GM21390 (cell line): ENCODE measurements at regions not wholly inside any gene's neighbourhood (a gene's known extent, or its start where the extent isn't known, plus 50 kb on each side); places are given as distances from the start of the nearest gene placed in this dataset.

ENCODE experiments used
- ATAC-seq: cut with Tn5 transposase; IDR thresholded peaks from one replicate; pipeline ENCODE4 v1.9.1; 2021; ENCODE audit not compliant: unreplicated experiment

GRCh38 chr10:104505521-104506042 is 135.5 kb upstream of the SORCS3 start:
- no peak for ATAC-seq

DNA sequence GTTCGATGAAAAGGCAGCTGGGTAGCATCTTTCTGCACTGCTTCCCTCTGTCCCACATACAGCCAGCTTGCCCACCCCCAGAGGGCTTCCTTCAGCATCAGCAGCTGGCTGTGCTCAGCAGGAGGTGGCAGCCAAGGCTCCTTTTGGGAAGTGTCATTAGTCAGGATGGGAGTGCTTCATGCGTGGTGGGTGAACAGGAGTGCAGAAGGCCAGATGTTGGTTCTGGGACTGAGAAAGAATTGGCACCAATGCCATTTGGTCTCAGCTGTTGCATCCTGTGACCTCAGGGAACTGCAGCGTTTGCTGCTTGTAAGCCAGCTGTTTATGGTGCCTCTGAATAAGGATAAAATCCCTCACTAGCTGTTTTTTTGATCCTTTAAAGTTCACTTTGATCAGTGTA is 131.1 kb upstream of the SORCS3 start:
- no peak for ATAC-seq

GRCh38 chr10:104510644-104511043 is 130.4 kb upstream of the SORCS3 start:
- no peak for ATAC-seq

DNA sequence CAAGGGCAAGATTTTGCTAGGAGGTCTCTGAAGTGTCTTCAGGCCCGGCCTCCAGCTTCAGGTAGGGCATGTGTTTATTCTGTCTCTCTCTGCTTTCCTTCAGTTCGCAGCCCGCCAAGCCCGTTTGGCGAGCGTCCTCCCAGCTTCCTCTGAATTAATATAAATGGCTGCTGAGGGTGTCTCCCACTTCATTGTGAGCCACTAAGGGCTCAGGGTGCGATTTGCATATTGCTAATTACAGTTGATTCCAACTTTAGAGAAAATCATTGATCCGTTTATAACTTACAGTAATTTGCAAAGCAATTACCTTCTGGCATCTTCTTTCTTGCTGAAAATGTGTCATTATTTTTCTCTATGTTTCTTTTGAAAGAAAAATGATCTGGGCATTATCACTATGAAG is 128.3 kb upstream of the SORCS3 start:
- ATAC-seq = no peak

GRCh38 chr10:104515678-104516199 is 125.4 kb upstream of the SORCS3 start:
- ATAC-seq = no peak

DNA sequence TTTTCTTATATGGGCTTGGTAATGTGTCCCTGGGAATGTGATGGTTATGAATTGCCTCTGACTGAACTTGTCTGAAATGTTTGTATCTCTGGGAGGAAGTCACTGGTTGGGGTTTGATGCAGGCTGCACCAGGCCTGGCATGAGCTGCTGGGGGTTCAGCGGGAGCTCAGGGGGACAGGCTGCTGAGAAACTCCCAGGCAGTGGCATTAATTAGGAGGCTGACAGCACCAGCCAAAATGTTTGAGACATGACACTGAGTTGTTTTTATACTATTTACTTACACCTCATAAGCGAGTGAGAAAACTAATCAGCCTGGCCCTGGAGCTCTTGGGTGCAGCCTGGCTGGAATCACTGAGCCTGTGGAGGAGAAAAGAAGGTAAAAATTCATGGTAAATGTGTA is 124.1 kb upstream of the SORCS3 start:
- ATAC-seq = no peak

- no peak for ATAC-seq
These were observed 123.1 kb upstream of the SORCS3 start for GRCh38 chr10:104517946-104518345.

DNA sequence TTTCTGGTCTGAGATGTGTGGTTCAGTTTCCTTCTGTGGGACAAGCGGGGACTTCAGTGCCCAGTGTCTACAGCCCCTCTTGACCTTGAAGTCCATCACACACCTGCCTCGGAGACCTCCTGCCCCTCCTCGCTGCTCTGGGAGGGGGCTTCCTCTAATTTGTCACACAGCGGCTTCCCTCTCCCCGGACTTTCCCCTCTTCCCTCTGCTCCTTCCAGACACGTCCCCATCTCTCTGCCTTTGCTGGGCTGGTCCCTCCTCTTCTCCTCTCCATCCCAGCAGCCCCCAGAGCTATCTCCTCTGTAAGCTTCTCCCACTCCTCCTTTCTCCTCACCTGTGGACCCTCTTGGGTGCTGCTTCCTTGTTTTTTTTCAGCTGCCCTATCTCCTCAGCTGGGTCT is 122.2 kb upstream of the SORCS3 start:
- ATAC-seq = no peak

- no peak for ATAC-seq
These were observed 120.4 kb upstream of the SORCS3 start for GRCh38 chr10:104520653-104521052.

DNA sequence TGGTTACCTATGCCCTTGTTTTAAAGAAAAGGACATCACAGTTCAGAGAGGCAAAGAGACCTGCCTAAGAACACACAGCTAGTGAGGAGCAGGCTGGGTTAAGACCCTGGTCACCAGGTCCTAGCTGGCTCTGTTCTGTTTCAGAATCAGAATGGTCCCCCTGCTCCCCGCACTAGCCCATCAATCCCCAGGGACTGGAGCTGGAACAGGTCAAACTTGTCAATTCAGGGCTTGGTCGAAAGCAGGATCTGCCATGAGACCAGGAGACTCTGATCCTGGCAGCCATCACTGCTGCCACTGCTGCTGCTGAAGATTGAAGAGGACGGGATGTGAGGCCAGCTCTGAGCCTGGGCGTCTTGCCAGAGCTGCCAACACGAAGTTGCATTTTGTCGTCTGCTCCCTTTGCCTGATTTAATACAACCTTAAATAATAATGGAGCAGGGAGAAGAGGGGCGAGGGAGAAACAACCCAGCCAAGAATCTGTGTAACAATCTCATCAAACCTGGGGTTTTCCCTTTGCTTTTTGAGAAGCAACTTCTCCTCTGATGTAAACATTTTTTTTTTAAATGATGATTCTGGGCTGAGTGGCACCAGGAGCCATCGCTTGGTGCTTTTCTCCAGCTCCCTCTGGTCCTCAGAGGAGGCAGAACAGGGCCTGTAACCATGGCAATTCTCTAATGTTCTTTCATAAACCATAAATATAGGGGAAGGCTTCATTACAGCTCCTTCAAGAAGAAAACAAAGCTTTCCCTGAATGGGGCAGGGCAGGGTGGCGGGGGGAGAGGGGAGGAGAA is 119.0 kb upstream of the SORCS3 start:
- no peak for ATAC-seq

DNA sequence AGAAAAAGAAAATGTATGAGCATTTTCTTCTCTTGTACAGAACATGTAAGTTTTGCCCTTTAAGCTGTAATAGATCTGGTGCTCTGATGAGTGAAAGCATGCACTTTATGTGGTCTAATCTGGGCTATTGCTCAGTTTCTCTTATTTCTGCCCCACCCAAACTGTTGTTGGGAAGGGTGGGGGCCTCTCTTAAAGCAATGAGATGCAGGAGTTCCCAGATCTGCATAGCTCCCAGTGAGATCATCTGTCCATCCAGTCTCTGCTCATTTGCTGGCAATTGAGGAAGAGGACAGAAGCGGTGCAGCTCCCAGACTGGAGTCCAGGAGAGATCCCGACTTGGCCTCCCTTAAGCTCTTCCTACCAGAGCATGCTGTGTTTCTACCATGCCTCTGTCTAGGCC is 114.9 kb upstream of the SORCS3 start:
- no peak for ATAC-seq

DNA sequence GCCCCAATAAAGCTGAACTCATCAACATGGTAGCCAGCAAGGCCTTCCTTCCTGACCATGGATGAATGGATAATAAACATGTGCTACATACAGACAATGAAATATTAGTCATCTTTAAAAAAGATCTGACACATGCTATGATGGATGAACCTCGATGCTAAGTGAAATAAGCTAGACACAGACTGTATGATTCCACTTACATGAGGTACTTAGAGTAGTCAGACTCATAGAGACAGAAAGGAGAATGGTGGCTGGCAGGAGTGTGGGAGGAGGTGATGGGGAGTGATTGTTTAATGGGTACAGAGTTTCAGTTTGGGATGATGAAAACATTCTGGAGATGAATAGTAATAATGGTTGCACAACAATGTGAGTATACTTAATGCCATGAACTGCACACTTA is 114.1 kb upstream of the SORCS3 start:
- ATAC-seq = no peak

GRCh38 chr10:104540181-104540580 is 100.9 kb upstream of the SORCS3 start:
- ATAC-seq = no peak

DNA sequence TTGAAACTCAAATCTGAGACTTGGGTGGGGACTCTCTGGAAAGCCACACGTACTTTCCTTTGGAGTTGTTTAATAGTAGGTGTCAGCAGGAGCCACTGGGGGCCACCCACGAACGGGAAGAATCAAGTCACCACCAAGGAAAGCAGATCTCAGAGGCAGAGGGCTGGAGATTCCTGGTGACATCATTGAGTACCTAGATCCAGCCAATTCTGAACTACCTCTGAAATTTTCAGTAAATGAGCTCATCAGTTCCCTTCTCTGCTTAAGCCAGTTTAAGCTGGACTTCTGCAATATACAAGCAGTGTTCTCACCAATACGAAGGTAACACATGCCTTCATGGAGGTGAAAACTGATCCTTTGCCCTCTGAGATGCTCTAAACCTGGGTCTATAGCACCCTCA is 99.3 kb upstream of the SORCS3 start:
- ATAC-seq = no peak

GRCh38 chr10:104546336-104546735 is 94.8 kb upstream of the SORCS3 start:
- no peak for ATAC-seq

DNA sequence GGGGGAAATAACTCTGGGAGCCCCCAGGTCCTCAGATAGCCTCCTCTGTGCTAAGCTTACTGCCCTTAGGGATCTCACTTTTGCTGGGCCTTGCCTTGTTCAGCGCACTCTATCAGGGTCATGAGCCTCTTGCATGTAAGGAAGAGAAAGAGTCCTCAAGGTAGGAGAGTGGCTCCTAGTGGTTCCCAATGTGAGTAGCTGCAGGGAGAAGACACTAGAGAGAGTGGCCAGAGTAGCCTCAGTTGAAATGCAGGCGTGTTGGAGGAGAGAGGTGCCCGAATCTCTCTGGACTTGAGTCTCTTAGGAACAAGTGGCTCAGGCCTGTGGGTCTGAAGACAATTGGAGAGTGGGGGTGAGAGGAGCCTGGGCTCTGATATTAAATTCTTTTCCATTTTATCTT is 94.3 kb upstream of the SORCS3 start:
- no peak for ATAC-seq

DNA sequence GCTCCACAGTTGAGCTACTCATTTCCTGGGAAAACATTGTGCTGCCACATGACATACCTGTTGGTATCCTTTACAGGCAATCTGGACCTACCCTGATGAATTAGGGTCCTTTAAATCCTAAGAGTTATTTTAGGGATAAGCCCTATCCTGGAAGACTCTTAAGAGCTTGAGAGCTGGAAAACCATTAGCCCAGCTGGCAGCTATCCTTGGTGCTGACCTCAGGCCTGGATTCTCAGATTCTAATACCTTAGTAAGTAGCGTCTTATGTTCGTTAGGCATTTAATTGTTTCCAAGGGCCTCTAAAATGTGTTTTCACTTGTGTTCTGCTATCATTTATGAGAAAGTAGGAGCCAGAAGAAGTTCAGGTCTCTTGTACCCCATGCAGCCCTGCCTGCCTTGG is 93.0 kb upstream of the SORCS3 start:
- ATAC-seq = no peak

DNA sequence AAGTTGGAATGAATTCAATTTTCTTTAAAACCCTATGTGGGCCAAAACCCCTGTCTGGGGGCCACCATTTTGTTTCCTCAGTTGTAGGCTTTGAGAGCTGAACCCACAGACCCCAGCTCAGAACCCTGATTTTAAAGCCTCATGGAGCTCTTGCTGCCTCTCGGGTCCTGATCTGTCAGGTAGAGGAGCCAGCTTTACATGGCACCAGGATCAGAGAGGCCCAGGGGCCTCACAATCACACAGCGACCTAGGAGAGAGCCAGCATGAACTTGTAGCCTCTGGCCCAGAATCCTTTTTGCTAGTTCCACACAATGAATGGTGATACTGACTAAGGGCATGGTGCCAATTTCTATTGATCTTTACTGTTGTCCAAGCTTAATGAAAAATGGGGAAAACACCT is 84.3 kb upstream of the SORCS3 start:
- no peak for ATAC-seq

DNA sequence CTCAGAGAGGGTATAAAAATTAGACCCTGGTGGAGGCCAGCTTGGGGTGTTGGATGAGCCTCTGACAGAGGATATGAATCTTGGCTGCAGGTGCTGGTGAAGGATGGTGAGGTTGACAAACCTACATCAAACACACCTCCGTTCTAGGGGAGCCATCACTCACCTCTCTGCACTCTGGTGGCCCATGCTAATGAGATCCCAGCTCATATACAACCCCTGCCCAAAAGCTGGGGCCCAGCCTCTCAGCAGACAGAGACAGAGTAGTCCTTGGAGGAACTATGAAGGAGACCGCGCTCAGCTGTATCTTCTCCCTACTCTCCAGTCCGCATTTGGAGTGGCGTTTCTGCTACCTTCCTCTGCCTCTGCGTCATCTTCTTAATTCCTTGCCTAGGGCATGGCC is 83.1 kb upstream of the SORCS3 start:
- no peak for ATAC-seq

GRCh38 chr10:104559935-104560334 is 81.2 kb upstream of the SORCS3 start:
- ATAC-seq = no peak

DNA sequence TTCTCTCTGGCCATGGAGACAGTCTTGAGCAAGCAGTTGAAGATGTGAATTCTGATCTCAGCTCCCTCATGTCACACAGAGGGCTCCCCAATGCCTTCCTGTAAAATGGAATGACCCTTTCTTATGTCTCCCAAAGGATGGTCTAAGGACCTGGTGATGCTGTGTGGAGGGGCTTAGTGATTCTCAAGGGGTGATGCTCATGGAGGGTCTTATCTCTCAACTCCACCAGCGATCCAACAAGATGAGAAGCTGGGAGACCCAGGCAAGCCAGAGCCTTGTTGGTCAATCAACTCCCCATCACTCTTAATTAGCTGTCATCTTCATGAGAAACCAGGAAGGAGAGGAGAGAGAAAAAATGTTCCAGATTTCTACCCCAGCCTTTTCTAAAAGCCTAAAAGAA is 78.0 kb upstream of the SORCS3 start:
- ATAC-seq = no peak

- no peak for ATAC-seq
These were observed 77.5 kb upstream of the SORCS3 start for GRCh38 chr10:104563548-104563947.

DNA sequence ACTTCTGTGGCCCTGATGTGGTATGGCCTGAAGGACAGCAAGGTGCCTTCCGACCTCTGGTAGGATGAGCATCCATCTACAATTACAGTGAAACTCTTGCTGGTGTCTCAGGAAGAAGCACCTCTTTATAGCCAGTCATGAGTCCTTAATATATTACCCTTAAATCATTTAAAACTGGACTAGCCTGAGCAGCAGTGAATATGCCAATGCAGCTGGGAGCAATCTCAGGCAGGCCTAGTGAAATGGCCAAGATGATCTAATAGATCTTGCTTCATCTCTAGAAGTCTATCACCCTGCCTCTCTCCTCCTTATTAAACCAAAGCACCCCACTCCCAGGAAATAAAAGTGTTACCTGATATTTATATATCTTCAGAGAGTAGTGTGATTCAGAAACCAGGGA is 66.7 kb upstream of the SORCS3 start:
- no peak for ATAC-seq
